Neural cell (in vitro differentiated cells): ENCODE measurements at regions not wholly inside any gene's neighbourhood (a gene's known extent, or its start where the extent isn't known, plus 50 kb on each side); places are given as distances from the start of the nearest gene placed in this dataset.

ENCODE experiments used
- H2AFZ ChIP-seq: fragments of 200-600, 300-800 bp; sonication (generic), shearing (Covaris generic); 2 replicates; pipeline ENCODE4 v1.6.0; 2014; ENCODE audit warnings: low read depth, mild to moderate bottlenecking, antibody characterized with exemption, low read length, moderate library complexity
- H3F3A ChIP-seq: fragments of 200-600 bp; shearing (Covaris generic); 2 replicates; pipeline ENCODE4 v1.6.1; 2016; ENCODE audit warnings: mild to moderate bottlenecking, moderate library complexity, mixed read lengths, antibody characterized with exemption, low read length; ENCODE audit not compliant: insufficient read depth, poor library complexity, severe bottlenecking
- H3K27ac ChIP-seq: fragments of 200-600, 300-800 bp; sonication (generic), shearing (Covaris generic); 2 replicates; pipeline ENCODE4 v1.5.1; 2014; ENCODE audit warnings: mild to moderate bottlenecking, low read length, moderate library complexity
- H3K27me3 ChIP-seq: fragments of 300-800, 200-600 bp; sonication (generic), shearing (Covaris generic); 2 replicates; pipeline ENCODE4 v1.6.0; 2014; ENCODE audit warnings: mild to moderate bottlenecking, low read depth, low read length, moderate library complexity; ENCODE audit not compliant: insufficient read depth
- H3K36me3 ChIP-seq: fragments of 300-800, 200-600 bp; sonication (generic), shearing (Covaris generic); 2 replicates; pipeline ENCODE4 v1.5.1; 2014; ENCODE audit warnings: mild to moderate bottlenecking, antibody characterized with exemption, low read length, moderate library complexity; ENCODE audit not compliant: insufficient read depth
- H3K4me2 ChIP-seq: fragments of 300-800, 200-600 bp; sonication (generic), shearing (Covaris generic); 2 replicates; pipeline ENCODE4 v1.6.0; 2014; ENCODE audit warnings: mild to moderate bottlenecking, low read length
- H3K4me3 ChIP-seq: fragments of 300-800, 200-600 bp; sonication (generic), shearing (Covaris generic); 2 replicates; pipeline ENCODE4 v1.5.1; 2014; ENCODE audit warnings: mild to moderate bottlenecking, low read length, moderate library complexity
- H3K79me2 ChIP-seq: fragments of 200-600 bp; shearing (Covaris generic); replicated peaks from 2 replicates; pipeline ENCODE4 v1.6.0; 2014; ENCODE audit warnings: mild to moderate bottlenecking, low read length, moderate library complexity; ENCODE audit not compliant: insufficient read depth
- H3K9ac ChIP-seq: fragments of 300-800, 200-600 bp; sonication (generic), shearing (Covaris generic); 2 replicates; pipeline ENCODE4 v1.6.1; 2016; ENCODE audit warnings: mild to moderate bottlenecking, low read length, mixed read lengths
- H3K9me2 ChIP-seq: fragments of 200-600 bp; shearing (Covaris generic); 2 replicates; pipeline ENCODE4 v1.6.1; 2016; ENCODE audit warnings: mild to moderate bottlenecking, low read length, mixed read lengths; ENCODE audit not compliant: insufficient read depth
- H3K9me3 ChIP-seq: fragments of 200-600, 300-800 bp; sonication (generic), shearing (Covaris generic); 2 replicates; pipeline ENCODE4 v1.6.1; 2016; ENCODE audit warnings: mild to moderate bottlenecking, mixed run types, low read length, moderate library complexity, mixed read lengths
- H4K20me1 ChIP-seq: fragments of 200-600 bp; shearing (Covaris generic); 2 replicates; pipeline ENCODE4 v1.6.1; 2016; ENCODE audit warnings: mild to moderate bottlenecking, mixed run types; ENCODE audit not compliant: insufficient read depth
- EP300 ChIP-seq: fragments of 450-650 bp; conservative IDR thresholded peaks from 2 replicates; pipeline ENCODE4 v1.6.1; 2014; ENCODE audit warnings: antibody characterized with exemption, mild to moderate bottlenecking, moderate library complexity; ENCODE audit not compliant: poor library complexity, severe bottlenecking
- EZH2 ChIP-seq: fragments of 200-600, 300-800 bp; shearing (Covaris generic), sonication (generic); IDR thresholded peaks from 2 replicates; pipeline ENCODE4 v1.6.1; 2014; ENCODE audit warnings: antibody characterized with exemption, low read length, borderline replicate concordance, mild to moderate bottlenecking; ENCODE audit not compliant: insufficient read depth, poor library complexity, severe bottlenecking
- MXI1 ChIP-seq: fragments of 450-650 bp; conservative IDR thresholded peaks from 2 replicates; pipeline ENCODE4 v1.6.1; 2014; ENCODE audit warnings: antibody characterized with exemption, mild to moderate bottlenecking; ENCODE audit not compliant: poor library complexity, severe bottlenecking
- POLR2AphosphoS5 ChIP-seq: IDR thresholded peaks from 2 replicates; pipeline ENCODE4 v1.6.1; 2012
- RAD21 ChIP-seq: fragments of 450-650 bp; conservative IDR thresholded peaks from 2 replicates; pipeline ENCODE4 v1.6.1; 2014; ENCODE audit warnings: antibody characterized with exemption, mild to moderate bottlenecking, moderate library complexity
- SMC3 ChIP-seq: fragments of 450-650 bp; conservative IDR thresholded peaks from 2 replicates; pipeline ENCODE4 v1.6.1; 2014; ENCODE audit warnings: antibody characterized with exemption, mild to moderate bottlenecking, moderate library complexity; ENCODE audit not compliant: poor library complexity
- TAF1 ChIP-seq: IDR thresholded peaks from 2 replicates; pipeline ENCODE4 v1.6.1; 2012; ENCODE audit warnings: low read depth
- TF ChIP-seq, protein P1 (sequence below): IDR thresholded peaks from 2 replicates; pipeline ENCODE4 v1.6.1; 2012; ENCODE audit warnings: borderline replicate concordance
- TF ChIP-seq, protein P2 (sequence below): fragments of 450-650 bp; IDR thresholded peaks from 2 replicates; pipeline ENCODE4 v1.5.1; 2014; ENCODE audit warnings: antibody characterized with exemption, mild to moderate bottlenecking, moderate library complexity; ENCODE audit not compliant: poor library complexity, severe bottlenecking

DNA sequence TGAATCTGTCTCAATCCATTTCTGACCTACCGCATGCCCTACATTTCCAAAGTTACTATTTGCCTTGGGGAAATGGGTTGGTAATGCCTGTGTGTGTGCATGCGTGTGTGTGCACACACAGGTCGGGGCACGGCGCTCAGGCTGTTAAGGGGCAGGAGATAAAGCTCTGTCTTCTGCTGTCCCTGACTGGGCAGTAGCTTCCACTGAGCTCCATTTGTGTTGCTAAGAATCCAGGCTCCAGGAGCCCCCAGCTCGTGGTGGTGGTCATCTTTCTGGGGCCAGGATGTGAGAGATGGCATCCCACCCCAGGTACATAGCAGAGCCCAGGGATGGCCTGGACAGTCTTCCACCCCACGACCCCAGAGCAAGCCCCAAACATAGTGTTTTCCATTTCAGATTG, 66.7 kb upstream of the HS6ST1 start:
- Histone ChIP-seq H3K9ac (no peak overlapping the region), H3K4me2 (no peak overlapping the region), H3K27ac (no peak overlapping the region), H2AFZ (no peak overlapping the region), H3K9me3 (no peaks in the 10 kb centered on the region), H3F3A (no peaks in the 10 kb centered on the region), H3K9me2 (no peaks in the 10 kb centered on the region), H3K27me3 (no peaks in the 10 kb centered on the region), H3K36me3 (no peaks in the 10 kb centered on the region), H3K79me2 (no peaks in the 10 kb centered on the region), H4K20me1 (no peaks in the 10 kb centered on the region), H3K4me3 (no peak overlapping the region)
- TF ChIP-seq POLR2AphosphoS5 (no peak), TAF1 (no peak), MXI1 (no peak), RAD21 (no peak), EZH2 (no peak), EP300 (no peak), SMC3 (no peak)
- TF ChIP-seq, protein P1, sequence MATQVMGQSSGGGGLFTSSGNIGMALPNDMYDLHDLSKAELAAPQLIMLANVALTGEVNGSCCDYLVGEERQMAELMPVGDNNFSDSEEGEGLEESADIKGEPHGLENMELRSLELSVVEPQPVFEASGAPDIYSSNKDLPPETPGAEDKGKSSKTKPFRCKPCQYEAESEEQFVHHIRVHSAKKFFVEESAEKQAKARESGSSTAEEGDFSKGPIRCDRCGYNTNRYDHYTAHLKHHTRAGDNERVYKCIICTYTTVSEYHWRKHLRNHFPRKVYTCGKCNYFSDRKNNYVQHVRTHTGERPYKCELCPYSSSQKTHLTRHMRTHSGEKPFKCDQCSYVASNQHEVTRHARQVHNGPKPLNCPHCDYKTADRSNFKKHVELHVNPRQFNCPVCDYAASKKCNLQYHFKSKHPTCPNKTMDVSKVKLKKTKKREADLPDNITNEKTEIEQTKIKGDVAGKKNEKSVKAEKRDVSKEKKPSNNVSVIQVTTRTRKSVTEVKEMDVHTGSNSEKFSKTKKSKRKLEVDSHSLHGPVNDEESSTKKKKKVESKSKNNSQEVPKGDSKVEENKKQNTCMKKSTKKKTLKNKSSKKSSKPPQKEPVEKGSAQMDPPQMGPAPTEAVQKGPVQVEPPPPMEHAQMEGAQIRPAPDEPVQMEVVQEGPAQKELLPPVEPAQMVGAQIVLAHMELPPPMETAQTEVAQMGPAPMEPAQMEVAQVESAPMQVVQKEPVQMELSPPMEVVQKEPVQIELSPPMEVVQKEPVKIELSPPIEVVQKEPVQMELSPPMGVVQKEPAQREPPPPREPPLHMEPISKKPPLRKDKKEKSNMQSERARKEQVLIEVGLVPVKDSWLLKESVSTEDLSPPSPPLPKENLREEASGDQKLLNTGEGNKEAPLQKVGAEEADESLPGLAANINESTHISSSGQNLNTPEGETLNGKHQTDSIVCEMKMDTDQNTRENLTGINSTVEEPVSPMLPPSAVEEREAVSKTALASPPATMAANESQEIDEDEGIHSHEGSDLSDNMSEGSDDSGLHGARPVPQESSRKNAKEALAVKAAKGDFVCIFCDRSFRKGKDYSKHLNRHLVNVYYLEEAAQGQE, result no peak
- TF ChIP-seq, protein P2, sequence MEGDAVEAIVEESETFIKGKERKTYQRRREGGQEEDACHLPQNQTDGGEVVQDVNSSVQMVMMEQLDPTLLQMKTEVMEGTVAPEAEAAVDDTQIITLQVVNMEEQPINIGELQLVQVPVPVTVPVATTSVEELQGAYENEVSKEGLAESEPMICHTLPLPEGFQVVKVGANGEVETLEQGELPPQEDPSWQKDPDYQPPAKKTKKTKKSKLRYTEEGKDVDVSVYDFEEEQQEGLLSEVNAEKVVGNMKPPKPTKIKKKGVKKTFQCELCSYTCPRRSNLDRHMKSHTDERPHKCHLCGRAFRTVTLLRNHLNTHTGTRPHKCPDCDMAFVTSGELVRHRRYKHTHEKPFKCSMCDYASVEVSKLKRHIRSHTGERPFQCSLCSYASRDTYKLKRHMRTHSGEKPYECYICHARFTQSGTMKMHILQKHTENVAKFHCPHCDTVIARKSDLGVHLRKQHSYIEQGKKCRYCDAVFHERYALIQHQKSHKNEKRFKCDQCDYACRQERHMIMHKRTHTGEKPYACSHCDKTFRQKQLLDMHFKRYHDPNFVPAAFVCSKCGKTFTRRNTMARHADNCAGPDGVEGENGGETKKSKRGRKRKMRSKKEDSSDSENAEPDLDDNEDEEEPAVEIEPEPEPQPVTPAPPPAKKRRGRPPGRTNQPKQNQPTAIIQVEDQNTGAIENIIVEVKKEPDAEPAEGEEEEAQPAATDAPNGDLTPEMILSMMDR, result no peak

DNA sequence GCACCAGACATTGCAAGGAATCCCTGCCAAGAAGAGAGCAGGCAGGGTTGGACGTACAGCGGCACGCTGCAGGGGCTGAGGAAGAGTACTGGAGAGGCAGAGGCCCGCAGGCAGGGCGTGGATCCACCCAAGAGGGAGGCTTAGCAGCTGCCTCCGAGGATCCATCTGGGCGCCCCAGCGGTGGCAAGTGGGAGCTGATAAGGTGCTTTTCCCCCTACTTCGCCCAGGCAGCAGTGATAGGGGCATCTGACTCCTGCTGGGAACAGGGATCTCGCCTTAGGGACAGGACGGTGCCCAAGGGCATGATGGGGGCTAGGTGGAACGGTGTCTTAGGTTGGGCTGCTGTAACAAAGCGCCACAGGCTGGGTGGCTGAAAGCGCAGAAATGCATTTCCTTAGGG, 67.4 kb upstream of the HS6ST1 start:
- H4K20me1 ChIP-seq, result no peaks in the 10 kb centered on the region
- H3K9me3 ChIP-seq, result no peaks in the 10 kb centered on the region
- no peak overlapping the region for H3K9ac ChIP-seq
- TF ChIP-seq POLR2AphosphoS5 (no peak), SMC3 (no peak), MXI1 (no peak), EZH2 (no peak), RAD21 (no peak), EP300 (no peak), TAF1 (no peak)
- TF ChIP-seq, protein P1, result no peak
- TF ChIP-seq, protein P2, result no peak
- H3K4me3 ChIP-seq, result no peak overlapping the region
- no peak overlapping the region for H2AFZ ChIP-seq
- H3F3A ChIP-seq, result no peaks in the 10 kb centered on the region
- no peaks in the 10 kb centered on the region for H3K9me2 ChIP-seq
- no peak overlapping the region for H3K27ac ChIP-seq
- no peaks in the 10 kb centered on the region for H3K79me2 ChIP-seq
- H3K4me2 ChIP-seq, result no peak overlapping the region
- no peaks in the 10 kb centered on the region for H3K27me3 ChIP-seq
- H3K36me3 ChIP-seq, result no peaks in the 10 kb centered on the region
